H9 (cell line): ENCODE measurements at regions not wholly inside any gene's neighbourhood (a gene's known extent, or its start where the extent isn't known, plus 50 kb on each side); places are given as distances from the start of the nearest gene placed in this dataset.

ENCODE experiments used
- DNase-seq: peaks from one replicate; pipeline ENCODE4 v3.0.0-alpha.2; 2017
- H2AFZ ChIP-seq: one replicate; pipeline ENCODE4 v1.6.1; 2013; ENCODE audit warnings: mild to moderate bottlenecking, low read length, control low read depth, moderate library complexity
- H2AK5ac ChIP-seq: 2 replicates; pipeline ENCODE4 v1.6.1; 2013; ENCODE audit warnings: low read length, control low read depth, mixed read lengths; ENCODE audit not compliant: insufficient read length
- H2BK120ac ChIP-seq: one replicate; pipeline ENCODE4 v1.6.1; 2013; ENCODE audit warnings: low read depth, mild to moderate bottlenecking, low read length, control low read depth, inconsistent platforms; ENCODE audit not compliant: poor library complexity, severe bottlenecking
- H2BK12ac ChIP-seq: 2 replicates; pipeline ENCODE4 v1.6.1; 2013; ENCODE audit warnings: low read length, control low read depth, mixed read lengths, low read depth; ENCODE audit not compliant: insufficient read length
- H2BK15ac ChIP-seq: 2 replicates; pipeline ENCODE4 v1.6.1; 2013; ENCODE audit warnings: low read depth, low read length, control low read depth
- H2BK20ac ChIP-seq: one replicate; pipeline ENCODE4 v1.6.1; 2013; ENCODE audit warnings: low read depth, mild to moderate bottlenecking, low read length, control low read depth, inconsistent platforms; ENCODE audit not compliant: poor library complexity, severe bottlenecking
- H2BK5ac ChIP-seq: 2 replicates; pipeline ENCODE4 v1.6.1; 2013; ENCODE audit warnings: low read length, control low read depth, mixed read lengths; ENCODE audit not compliant: insufficient read length
- H3K14ac ChIP-seq: 2 replicates; pipeline ENCODE4 v1.6.1; 2013; ENCODE audit warnings: low read length, control low read depth; ENCODE audit not compliant: insufficient read depth
- H3K18ac ChIP-seq: 2 replicates; pipeline ENCODE4 v1.6.1; 2013; ENCODE audit warnings: low read depth, mild to moderate bottlenecking, mixed read lengths, low read length, control low read depth; ENCODE audit not compliant: insufficient read length
- H3K23ac ChIP-seq: 2 replicates; pipeline ENCODE4 v1.6.1; 2013; ENCODE audit warnings: low read length, control low read depth, mixed read lengths, low read depth; ENCODE audit not compliant: insufficient read length
- H3K23me2 ChIP-seq: 2 replicates; pipeline ENCODE4 v1.6.1; 2013; ENCODE audit warnings: low read depth, mild to moderate bottlenecking, mixed read lengths, low read length, control low read depth; ENCODE audit not compliant: insufficient read length, poor library complexity, severe bottlenecking
- H3K27ac ChIP-seq: 2 replicates; pipeline ENCODE4 v1.5.1; 2013; ENCODE audit warnings: low read length, control low read depth, mixed read lengths, low read depth; ENCODE audit not compliant: insufficient read length
- H3K27me3 ChIP-seq: 2 replicates; pipeline ENCODE4 v1.6.1; 2013; ENCODE audit warnings: low read length, control low read depth, inconsistent platforms; ENCODE audit not compliant: insufficient read depth
- H3K4ac ChIP-seq: 2 replicates; pipeline ENCODE4 v1.6.1; 2013; ENCODE audit warnings: low read depth, mild to moderate bottlenecking, control low read depth, inconsistent platforms, low read length, moderate library complexity
- H3K4me1 ChIP-seq: 2 replicates; pipeline ENCODE4 v1.6.1; 2013; ENCODE audit warnings: low read length, control low read depth, inconsistent platforms; ENCODE audit not compliant: insufficient read depth
- H3K4me2 ChIP-seq: 2 replicates; pipeline ENCODE4 v1.6.1; 2013; ENCODE audit warnings: low read length, control low read depth, mixed read lengths; ENCODE audit not compliant: insufficient read length, insufficient read depth
- H3K56ac ChIP-seq: 2 replicates; pipeline ENCODE4 v1.6.1; 2013; ENCODE audit warnings: low read depth, mild to moderate bottlenecking, mixed read lengths, low read length, control low read depth; ENCODE audit not compliant: insufficient read length
- H3K79me1 ChIP-seq: 2 replicates; pipeline ENCODE4 v1.6.1; 2013; ENCODE audit warnings: low read depth, mild to moderate bottlenecking, moderate library complexity, low read length, control low read depth, inconsistent platforms; ENCODE audit not compliant: insufficient read depth, poor library complexity, severe bottlenecking
- H3K79me2 ChIP-seq: 2 replicates; pipeline ENCODE4 v1.6.1; 2013; ENCODE audit warnings: low read length, control low read depth, inconsistent platforms; ENCODE audit not compliant: insufficient read depth
- H3K9ac ChIP-seq: 2 replicates; pipeline ENCODE4 v1.6.1; 2013; ENCODE audit warnings: low read length, control low read depth, mixed read lengths; ENCODE audit not compliant: insufficient read length; ENCODE audit errors: extremely low read depth
- H3K9me3 ChIP-seq: one replicate; pipeline ENCODE4 v1.6.1; 2013; ENCODE audit warnings: low read depth, low read length, inconsistent platforms; ENCODE audit not compliant: control insufficient read depth
- H3T11ph ChIP-seq: one replicate; pipeline ENCODE4 v1.6.1; 2013; ENCODE audit warnings: mild to moderate bottlenecking, low read length, control low read depth, inconsistent platforms
- H4K20me1 ChIP-seq: one replicate; pipeline ENCODE4 v1.6.1; 2013; ENCODE audit not compliant: control insufficient read depth, insufficient read length, insufficient read depth
- H4K5ac ChIP-seq: 2 replicates; pipeline ENCODE4 v1.6.1; 2013; ENCODE audit warnings: low read depth, mild to moderate bottlenecking, mixed read lengths, low read length, control low read depth; ENCODE audit not compliant: insufficient read length
- H4K8ac ChIP-seq: replicated peaks from 2 replicates; pipeline ENCODE4 v1.6.1; 2013; ENCODE audit warnings: low read length, control low read depth, mixed read lengths, low read depth; ENCODE audit not compliant: insufficient read length
- H4K91ac ChIP-seq: 2 replicates; pipeline ENCODE4 v1.6.1; 2013; ENCODE audit warnings: low read depth, mild to moderate bottlenecking, moderate library complexity, mixed read lengths, low read length, control low read depth; ENCODE audit not compliant: insufficient read length
- H3K27ac Mint-ChIP-seq, 3 experiments: 2 replicates in 2 of 3; 3 replicates in 1 of 3; pipeline ENCODE4 v1.8.0; 2020 to 2021; ENCODE audit warnings: mixed read lengths in 3 of 3, mild to moderate bottlenecking in 1 of 3, moderate library complexity in 1 of 3
- H3K27me3 Mint-ChIP-seq: 2 replicates; pipeline ENCODE4 v1.8.0; 2021; ENCODE audit warnings: low read depth, mild to moderate bottlenecking, moderate library complexity, mixed read lengths
- H3K36me3 Mint-ChIP-seq, 3 experiments: 2 replicates in 2 of 3; 3 replicates in 1 of 3; pipeline ENCODE4 v1.8.0; 2020 to 2021; ENCODE audit warnings: low read depth in 3 of 3, mixed read lengths in 3 of 3; ENCODE audit not compliant: insufficient read depth in 1 of 3
- H3K4me1 Mint-ChIP-seq, 2 experiments: 2 replicates each; pipeline ENCODE4 v1.8.0; 2020; ENCODE audit warnings: mixed read lengths in 2 of 2
- H3K4me3 Mint-ChIP-seq, 2 experiments: 2 replicates in 1 of 2; 3 replicates in 1 of 2; pipeline ENCODE4 v1.8.0; 2020 to 2021; ENCODE audit warnings: mild to moderate bottlenecking in 2 of 2, mixed read lengths in 2 of 2, moderate library complexity in 1 of 2
- H3K9me3 Mint-ChIP-seq, 2 experiments: 2 replicates in 1 of 2; 3 replicates in 1 of 2; pipeline ENCODE4 v1.8.0; 2020; ENCODE audit warnings: mild to moderate bottlenecking in 2 of 2, mixed read lengths in 2 of 2, moderate library complexity in 1 of 2
- WGBS: extraction: QIAGEN DNeasy Blood & Tissue Kit; methylation state at CpG from one replicate; pipeline ENCODE4 v1.1.7; 2013; ENCODE audit warnings: missing lambda C conversion rate, low lambda C conversion rate, mixed read lengths; ENCODE audit not compliant: insufficient read length; ENCODE audit errors: extremely low coverage; 5-methylcytosine and 5-hydroxymethylcytosine counted together
- TF ChIP-seq, protein P1 (sequence below): fragments of 200-600 bp; sonication (generic); conservative IDR thresholded peaks from 3 replicates; pipeline ENCODE4 v1.8.0; 2021; ENCODE audit warnings: antibody characterized with exemption, mild to moderate bottlenecking

DNA sequence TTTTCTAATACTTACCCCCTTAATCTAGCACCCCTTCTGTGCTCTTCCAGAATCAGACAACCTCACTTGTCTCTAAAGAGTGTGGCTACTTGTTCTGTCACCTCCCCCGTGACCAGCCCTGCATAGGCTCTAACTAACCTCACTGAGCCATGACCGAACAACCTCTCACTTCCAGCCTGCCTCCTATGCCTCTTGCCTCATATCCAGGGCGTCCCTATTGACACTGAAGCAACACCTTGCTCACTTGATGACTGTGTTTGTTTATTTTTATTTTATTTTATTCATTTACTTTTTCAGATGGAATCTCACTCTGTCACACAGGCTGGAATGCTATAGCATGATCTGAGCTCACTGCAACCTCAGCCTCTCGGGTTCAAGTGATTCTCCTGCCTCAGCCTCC is 235.1 kb upstream of the B3GALT2 start:
- Mint-ChIP-seq H3K9me3 (no peaks in the 10 kb centered on the region), H3K4me1 (peaks cover 4 to 11% of the 10 kb centered on the region in 2 experiments), H3K36me3 (no peaks in the 10 kb centered on the region), H3K4me3 (no peak overlapping the region), H3K27me3 (no peaks in the 10 kb centered on the region), H3K27ac (no peak overlapping the region)
- no peak overlapping the region for H3K4me2 ChIP-seq
- no peaks in the 10 kb centered on the region for H3K23me2 ChIP-seq
- no peak overlapping the region for H2AFZ ChIP-seq
- no peak overlapping the region for H4K8ac ChIP-seq
- H4K91ac ChIP-seq: no peak overlapping the region
- DNase-seq: no peak
- H3K27ac ChIP-seq: no peak overlapping the region
- no peak overlapping the region for H3K18ac ChIP-seq
- no peak overlapping the region for H2AK5ac ChIP-seq
- TF ChIP-seq, protein P1, sequence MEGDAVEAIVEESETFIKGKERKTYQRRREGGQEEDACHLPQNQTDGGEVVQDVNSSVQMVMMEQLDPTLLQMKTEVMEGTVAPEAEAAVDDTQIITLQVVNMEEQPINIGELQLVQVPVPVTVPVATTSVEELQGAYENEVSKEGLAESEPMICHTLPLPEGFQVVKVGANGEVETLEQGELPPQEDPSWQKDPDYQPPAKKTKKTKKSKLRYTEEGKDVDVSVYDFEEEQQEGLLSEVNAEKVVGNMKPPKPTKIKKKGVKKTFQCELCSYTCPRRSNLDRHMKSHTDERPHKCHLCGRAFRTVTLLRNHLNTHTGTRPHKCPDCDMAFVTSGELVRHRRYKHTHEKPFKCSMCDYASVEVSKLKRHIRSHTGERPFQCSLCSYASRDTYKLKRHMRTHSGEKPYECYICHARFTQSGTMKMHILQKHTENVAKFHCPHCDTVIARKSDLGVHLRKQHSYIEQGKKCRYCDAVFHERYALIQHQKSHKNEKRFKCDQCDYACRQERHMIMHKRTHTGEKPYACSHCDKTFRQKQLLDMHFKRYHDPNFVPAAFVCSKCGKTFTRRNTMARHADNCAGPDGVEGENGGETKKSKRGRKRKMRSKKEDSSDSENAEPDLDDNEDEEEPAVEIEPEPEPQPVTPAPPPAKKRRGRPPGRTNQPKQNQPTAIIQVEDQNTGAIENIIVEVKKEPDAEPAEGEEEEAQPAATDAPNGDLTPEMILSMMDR: no peak
- no peak overlapping the region for H3K56ac ChIP-seq
- no peaks in the 10 kb centered on the region for H3K9me3 ChIP-seq
- no peak overlapping the region for H3T11ph ChIP-seq
- H3K14ac ChIP-seq: no peak overlapping the region
- H3K4me1 ChIP-seq: no peaks in the 10 kb centered on the region
- H3K79me1 ChIP-seq: no peaks in the 10 kb centered on the region
- H2BK5ac ChIP-seq: no peak overlapping the region
- whole genome bisulfite sequencing: no CpG with 5 or more reads among the region's 4 CpGs
- H3K4ac ChIP-seq: no peak overlapping the region
- H4K5ac ChIP-seq: no peak overlapping the region
- no peak overlapping the region for H2BK12ac ChIP-seq
- H4K20me1 ChIP-seq: no peaks in the 10 kb centered on the region
- no peaks in the 10 kb centered on the region for H3K79me2 ChIP-seq
- H3K9ac ChIP-seq: no peak overlapping the region
- no peak overlapping the region for H2BK15ac ChIP-seq
- no peaks in the 10 kb centered on the region for H3K27me3 ChIP-seq
- H2BK20ac ChIP-seq: no peak overlapping the region
- H3K23ac ChIP-seq: no peak overlapping the region
- no peak overlapping the region for H2BK120ac ChIP-seq
